OCI-LY7 (cell line): ENCODE measurements at regions not wholly inside any gene's neighbourhood (a gene's known extent, or its start where the extent isn't known, plus 50 kb on each side); places are given as distances from the start of the nearest gene placed in this dataset.

ENCODE experiments used
- BruUV-seq: library from RNA; stranded (reverse); fragments of 400-500 nt; replicated peaks from 2 replicates; lab custom pipeline; 2021; lab: Mats Ljungman, UMichigan
- CTCF ChIA-PET: fragments of 300-600 bp; sonication (Branson Sonifier 250); formaldehyde crosslinking; loops from one replicate; lab custom pipeline; 2022; ENCODE audit warnings: antibody characterized with exemption; ENCODE audit not compliant: unreplicated experiment; lab: Charles Lee
- POLR2A ChIA-PET: fragments of 300-600 bp; sonication (Branson Sonifier 250); formaldehyde crosslinking; loops from one replicate; lab custom pipeline; 2022; ENCODE audit warnings: antibody characterized with exemption; lab: Charles Lee
- DNase-seq: peaks from one replicate; pipeline ENCODE4 v3.0.0-alpha.2; 2015; ENCODE audit warnings: low spot score
- H2AFZ ChIP-seq: fragments of 200-600 bp; sonication (generic), shearing (Covaris generic); 2 replicates; pipeline ENCODE4 v1.6.1; 2014; ENCODE audit warnings: mild to moderate bottlenecking, antibody characterized with exemption, low read length, moderate library complexity
- H3K27ac ChIP-seq: fragments of 200-600 bp; sonication (generic); 2 replicates; pipeline ENCODE4 v1.5.1; 2014; ENCODE audit warnings: mixed run types, low read depth, mild to moderate bottlenecking, moderate library complexity, low read length, inconsistent platforms; ENCODE audit not compliant: poor library complexity, severe bottlenecking
- H3K36me3 ChIP-seq: fragments of 200-600 bp; sonication (generic); 2 replicates; pipeline ENCODE4 v1.6.1; 2014; ENCODE audit warnings: mild to moderate bottlenecking, antibody characterized with exemption, low read length, moderate library complexity, mixed read lengths; ENCODE audit not compliant: insufficient read depth
- H3K4me1 ChIP-seq: fragments of 200-600 bp; sonication (generic); 2 replicates; pipeline ENCODE4 v1.5.1; 2014; ENCODE audit warnings: mild to moderate bottlenecking, low read length; ENCODE audit not compliant: insufficient read depth, poor library complexity, severe bottlenecking
- H3K4me2 ChIP-seq: fragments of 200-600 bp; sonication (generic); 2 replicates; pipeline ENCODE4 v1.6.1; 2014; ENCODE audit warnings: mild to moderate bottlenecking, low read length
- H3K4me3 ChIP-seq: fragments of 200-600 bp; sonication (generic); 2 replicates; pipeline ENCODE4 v1.5.1; 2014; ENCODE audit warnings: mild to moderate bottlenecking, low read depth, low read length; ENCODE audit not compliant: poor library complexity, severe bottlenecking
- H3K79me2 ChIP-seq: fragments of 200-600 bp; sonication (generic); 2 replicates; pipeline ENCODE4 v1.6.1; 2016; ENCODE audit warnings: low read depth, mild to moderate bottlenecking, low read length, moderate library complexity, mixed read lengths; ENCODE audit not compliant: insufficient read depth
- H3K9me2 ChIP-seq: fragments of 200-600 bp; sonication (generic); 2 replicates; pipeline ENCODE4 v1.6.1; 2016; ENCODE audit warnings: mild to moderate bottlenecking, low read length, mixed read lengths; ENCODE audit not compliant: insufficient read depth
- H3K9me3 ChIP-seq: fragments of 200-600 bp; sonication (generic); 2 replicates; pipeline ENCODE4 v1.6.1; 2014; ENCODE audit warnings: mild to moderate bottlenecking, mixed run types, low read length, mixed read lengths
- H4K20me1 ChIP-seq: fragments of 200-600 bp; sonication (generic); 2 replicates; pipeline ENCODE4 v1.6.1; 2014; ENCODE audit warnings: mild to moderate bottlenecking, antibody characterized with exemption, low read length, moderate library complexity, mixed read lengths; ENCODE audit not compliant: insufficient read depth
- CTCF ChIP-seq: fragments of 200-600 bp; sonication (generic); conservative IDR thresholded peaks from 2 replicates; pipeline ENCODE4 v1.5.1; 2014; ENCODE audit warnings: mild to moderate bottlenecking, antibody characterized with exemption, low read length, moderate library complexity, mixed read lengths
- EZH2phosphoT487 ChIP-seq: fragments of 200-600 bp; sonication (generic); IDR thresholded peaks from 2 replicates; pipeline ENCODE4 v1.6.1; 2018; ENCODE audit warnings: low read depth, borderline replicate concordance, mild to moderate bottlenecking, mixed run types, antibody characterized with exemption, low read length, moderate library complexity, mixed read lengths
- intact Hi-C: fragments of 100-400 bp; cut with micrococcal nuclease; formaldehyde crosslinking; loops from one replicate; pipeline ENCODE4 v1.10.0; 2022; ENCODE audit not compliant: unreplicated experiment

- H2AFZ ChIP-seq = no peak overlapping the region
- DNase-seq = no peak
- no peaks in the 10 kb centered on the region for H3K4me1 ChIP-seq
- no peaks in the 10 kb centered on the region for H3K9me3 ChIP-seq
- no peaks in the 10 kb centered on the region for H3K9me2 ChIP-seq
- ChIA-PET POLR2A (no interaction called here), CTCF (no interaction called here)
- no peaks in the 10 kb centered on the region for H3K79me2 ChIP-seq
- no TSS peak for BruUV-seq
- H3K4me3 ChIP-seq = no peak overlapping the region
- intact Hi-C loops = no loop called here
- H3K27ac ChIP-seq = no peak overlapping the region
- no peak overlapping the region for H3K4me2 ChIP-seq
- H4K20me1 ChIP-seq = no peaks in the 10 kb centered on the region
- TF ChIP-seq EZH2phosphoT487 (no peak), CTCF (no peak)
- H3K36me3 ChIP-seq = no peaks in the 10 kb centered on the region
Measured at GRCh38 chrY:16474053-16474452, 1406.0 kb downstream of the CDY2B start.

GRCh38 chrY:16454799-16455198, 1425.2 kb downstream of the CDY2B start:
- DNase-seq = no peak
- no TSS peak for BruUV-seq
- intact Hi-C loops = no loop called here

More at GRCh38 chrY:16454799-16455198, 1425.2 kb downstream of the CDY2B start:
- H4K20me1 ChIP-seq = no peaks in the 10 kb centered on the region
- no peaks in the 10 kb centered on the region for H3K9me2 ChIP-seq
- no peaks in the 10 kb centered on the region for H3K79me2 ChIP-seq
- POLR2A ChIA-PET = interaction anchor here (0.7 kb wide), 1 partner anchor 302 kb away, joined by 3 read pairs; no protein-coding TSS in a partner anchor
- no peak overlapping the region for H3K4me2 ChIP-seq
- no peak overlapping the region for H2AFZ ChIP-seq
- H3K9me3 ChIP-seq = no peaks in the 10 kb centered on the region
- no peak for TF ChIP-seq CTCF
- no peak for TF ChIP-seq EZH2phosphoT487
- CTCF ChIA-PET = no interaction called here
- H3K4me1 ChIP-seq = no peaks in the 10 kb centered on the region
- no peak overlapping the region for H3K27ac ChIP-seq
- H3K36me3 ChIP-seq = no peaks in the 10 kb centered on the region
- H3K4me3 ChIP-seq = no peak overlapping the region
